ENCODE measurements at regions not wholly inside any gene's neighbourhood (a gene's known extent, or its start where the extent isn't known, plus 50 kb on each side); places are given as distances from the start of the nearest gene placed in this dataset.

DNA sequence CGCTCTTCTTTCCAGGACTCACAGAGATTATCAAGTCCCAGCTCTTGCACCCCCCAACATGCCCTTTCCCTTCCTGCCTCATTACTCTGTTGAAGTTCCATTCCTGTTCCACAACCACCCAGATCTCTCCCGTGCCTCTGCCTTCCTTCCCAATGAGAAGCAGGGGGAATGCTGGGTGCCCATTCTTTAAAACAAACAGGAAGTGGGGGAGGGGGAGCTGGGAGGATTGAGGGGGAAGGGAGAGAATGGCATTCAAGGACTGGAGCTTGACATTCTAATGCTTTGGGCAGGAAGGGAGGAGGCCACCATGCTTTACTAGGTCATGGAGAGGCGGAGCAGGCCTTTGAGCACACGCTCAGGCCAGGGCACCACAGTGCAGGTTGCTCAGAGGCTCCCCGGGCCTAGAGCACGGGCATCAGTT is 150.3 kb upstream of the IRF2BP2 start (continued):
- TF ChIP-seq, protein P1, sequence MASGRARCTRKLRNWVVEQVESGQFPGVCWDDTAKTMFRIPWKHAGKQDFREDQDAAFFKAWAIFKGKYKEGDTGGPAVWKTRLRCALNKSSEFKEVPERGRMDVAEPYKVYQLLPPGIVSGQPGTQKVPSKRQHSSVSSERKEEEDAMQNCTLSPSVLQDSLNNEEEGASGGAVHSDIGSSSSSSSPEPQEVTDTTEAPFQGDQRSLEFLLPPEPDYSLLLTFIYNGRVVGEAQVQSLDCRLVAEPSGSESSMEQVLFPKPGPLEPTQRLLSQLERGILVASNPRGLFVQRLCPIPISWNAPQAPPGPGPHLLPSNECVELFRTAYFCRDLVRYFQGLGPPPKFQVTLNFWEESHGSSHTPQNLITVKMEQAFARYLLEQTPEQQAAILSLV (CRISPR knock-in tag; IDR thresholded peaks at IDR 0.05; ENCODE audit: borderline replicate concordance) = 0 out of 2 replicates have a peak, but pooled peaks have one; percentile 49
- TF ChIP-seq SP5 (CRISPR knock-in tag; IDR thresholded peaks at IDR 0.05; ENCODE audit: borderline replicate concordance, low read depth) = peak; percentile 70; the same call in 1 of the 2 replicates
- peak; percentile 50 for TF ChIP-seq MED1 (CRISPR knock-in tag; IDR thresholded peaks at IDR 0.05)
- TF ChIP-seq PRDM10 (CRISPR knock-in tag; IDR thresholded peaks at IDR 0.05; ENCODE audit: low read depth) = no peak
- TF ChIP-seq ZBTB20 (CRISPR knock-in tag; IDR thresholded peaks at IDR 0.05; ENCODE audit: borderline replicate concordance, low read depth) = no peak
- peak; percentile 13; the same call in 1 of the 2 replicates for TF ChIP-seq ZFY (CRISPR knock-in tag; IDR thresholded peaks at IDR 0.05)
- no peak for TF ChIP-seq KLF12 (CRISPR knock-in tag; IDR thresholded peaks at IDR 0.05; ENCODE audit: borderline replicate concordance)
- TF ChIP-seq TRIM24 (CRISPR knock-in tag; IDR thresholded peaks at IDR 0.05) = no peak
- TF ChIP-seq ZNF260 (CRISPR knock-in tag; IDR thresholded peaks at IDR 0.05; ENCODE audit: borderline replicate concordance, low read depth) = no peak
- no peak for TF ChIP-seq NR2F2 (IDR thresholded peaks at IDR 0.05; ENCODE audit: borderline replicate concordance, low read depth)
- 0 out of 2 replicates have a peak, but pooled peaks have one; percentile 24 for TF ChIP-seq CBX5 (CRISPR knock-in tag; IDR thresholded peaks at IDR 0.05; ENCODE audit: borderline replicate concordance)
- TF ChIP-seq SRSF9 (IDR thresholded peaks at IDR 0.05; ENCODE audit: borderline replicate concordance, insufficient read depth, low read depth, low read length, poor library complexity, severe bottlenecking) = no peak
- TF ChIP-seq ZNF296 (CRISPR knock-in tag; conservative IDR thresholded peaks at IDR 0.05) = no peak
- TF ChIP-seq ZNF639 (CRISPR knock-in tag; conservative IDR thresholded peaks at IDR 0.05) = no peak
- TF ChIP-seq SALL1 (CRISPR knock-in tag; IDR thresholded peaks at IDR 0.05) = peak; percentile 32; the same call in 1 of the 2 replicates
- 0 out of 2 replicates have a peak, but pooled peaks have one; percentile 61 for TF ChIP-seq ZBTB38 (CRISPR knock-in tag; IDR thresholded peaks at IDR 0.05)
- no peak for TF ChIP-seq CTCF (CRISPR knock-in tag; IDR thresholded peaks at IDR 0.05)
- TF ChIP-seq CSRNP2 (CRISPR knock-in tag; conservative IDR thresholded peaks at IDR 0.05; ENCODE audit: low read depth) = no peak
- TF ChIP-seq HNF1B (CRISPR knock-in tag; IDR thresholded peaks at IDR 0.05) = no peak
